Renal cortical epithelial cell (primary cell): ENCODE measurements at regions not wholly inside any gene's neighbourhood (a gene's known extent, or its start where the extent isn't known, plus 50 kb on each side); places are given as distances from the start of the nearest gene placed in this dataset.
"Not testable (repeated sequence)": the region's sequence is repeated elsewhere in the genome, so short reads cannot be mapped to it uniquely, and the experiment has no call there.

Experiments used
- DNase-seq: peaks from one replicate; pipeline ENCODE4 v3.0.0-alpha.2; 2011; ENCODE audit warnings: low read depth

DNA sequence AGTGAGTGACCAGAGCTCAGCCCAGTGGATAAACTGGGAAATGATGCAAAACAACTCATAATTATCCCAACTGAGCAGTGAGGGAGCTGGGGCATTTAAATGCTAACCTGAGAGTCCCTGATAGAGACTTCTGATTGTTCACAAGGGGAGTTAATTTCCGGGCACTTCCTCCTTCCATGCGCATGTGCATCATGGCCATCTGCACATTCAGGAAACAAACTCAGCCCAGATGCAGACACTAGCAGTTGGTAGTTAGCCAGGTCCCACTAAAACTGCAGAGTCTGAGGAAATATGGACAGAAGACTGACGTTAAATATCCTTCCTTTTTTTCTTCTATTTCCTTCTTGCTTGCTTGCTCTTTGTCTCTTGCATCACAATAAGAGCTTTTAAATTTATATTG, 852.1 kb upstream of the LRRC4C start:
- DNase-seq = no peak

DNA sequence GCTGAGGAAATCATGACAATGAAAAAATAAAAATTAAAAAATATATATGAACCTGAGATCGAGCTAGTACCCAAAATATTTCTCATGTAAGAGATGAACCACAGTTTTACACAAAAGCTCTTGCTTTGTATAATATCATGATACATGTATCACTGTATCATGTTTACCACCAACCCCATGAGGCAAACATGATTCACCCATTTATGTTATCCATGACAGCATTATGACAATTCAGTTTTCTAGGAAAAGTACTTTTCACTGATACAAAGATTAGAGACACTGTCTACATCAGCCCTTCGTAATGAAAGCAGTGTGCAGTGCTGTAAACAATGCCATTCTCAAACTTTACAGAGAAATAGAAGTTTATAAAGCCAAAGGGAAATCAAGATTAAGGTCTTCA, 852.5 kb upstream of the LRRC4C start:
- DNase-seq = no peak

DNA sequence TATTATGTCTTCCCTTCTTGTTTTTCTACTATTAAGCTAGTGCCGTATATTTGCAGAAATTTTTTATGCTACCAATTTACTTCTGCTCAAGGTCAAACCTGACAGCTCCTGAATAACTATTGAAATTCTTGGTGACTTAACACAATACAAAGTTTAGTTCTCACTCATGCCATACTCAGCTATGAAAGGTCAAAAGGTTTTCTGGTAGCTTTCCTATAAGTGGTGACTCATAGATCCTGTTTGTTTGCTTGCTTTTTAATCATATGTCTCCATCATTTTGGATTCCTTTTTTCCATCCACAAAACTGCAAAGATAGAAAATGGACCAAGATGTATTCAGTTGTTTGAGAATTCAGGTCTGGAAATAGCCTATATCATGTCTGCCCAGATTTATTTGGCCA, 855.8 kb upstream of the LRRC4C start:
- DNase-seq = no peak

DNA sequence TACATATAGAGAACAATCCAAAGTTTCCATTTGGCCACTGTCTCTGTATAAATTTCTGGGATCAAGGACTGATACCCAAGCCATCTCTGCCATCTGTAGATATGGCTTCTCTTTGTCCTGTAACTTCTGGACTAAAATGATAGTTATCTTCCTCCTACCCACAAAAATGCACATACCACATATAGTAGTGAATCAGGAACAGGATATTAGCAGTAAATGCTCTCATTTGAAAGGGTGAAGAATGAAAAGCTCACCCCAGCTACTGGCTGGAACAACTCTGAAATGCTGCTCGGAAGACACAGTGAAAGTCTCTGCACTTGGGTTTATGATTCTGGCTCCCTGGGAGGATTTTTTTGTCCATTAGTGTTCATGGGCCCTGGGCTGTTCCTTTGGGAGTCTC, 856.4 kb upstream of the LRRC4C start:
- no peak for DNase-seq

DNA sequence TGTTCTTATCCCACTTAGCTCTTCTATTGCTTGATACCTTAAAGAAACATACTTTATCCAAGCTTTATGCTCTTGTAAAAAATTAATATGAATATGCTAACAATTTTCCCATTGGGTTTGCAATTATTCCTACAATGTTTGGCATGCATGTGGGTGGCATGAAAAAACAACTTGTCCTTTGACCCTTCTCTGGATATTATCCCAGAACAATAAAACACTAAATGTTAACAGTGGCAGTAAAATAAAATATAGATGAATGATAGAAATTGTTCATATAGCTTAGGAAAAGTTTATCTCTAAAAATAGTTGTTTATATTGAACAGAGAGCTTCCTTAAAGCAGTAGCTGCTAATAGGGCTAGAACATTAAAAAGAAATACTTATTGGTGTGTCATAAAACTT, 860.5 kb upstream of the LRRC4C start:
- no peak for DNase-seq

DNA sequence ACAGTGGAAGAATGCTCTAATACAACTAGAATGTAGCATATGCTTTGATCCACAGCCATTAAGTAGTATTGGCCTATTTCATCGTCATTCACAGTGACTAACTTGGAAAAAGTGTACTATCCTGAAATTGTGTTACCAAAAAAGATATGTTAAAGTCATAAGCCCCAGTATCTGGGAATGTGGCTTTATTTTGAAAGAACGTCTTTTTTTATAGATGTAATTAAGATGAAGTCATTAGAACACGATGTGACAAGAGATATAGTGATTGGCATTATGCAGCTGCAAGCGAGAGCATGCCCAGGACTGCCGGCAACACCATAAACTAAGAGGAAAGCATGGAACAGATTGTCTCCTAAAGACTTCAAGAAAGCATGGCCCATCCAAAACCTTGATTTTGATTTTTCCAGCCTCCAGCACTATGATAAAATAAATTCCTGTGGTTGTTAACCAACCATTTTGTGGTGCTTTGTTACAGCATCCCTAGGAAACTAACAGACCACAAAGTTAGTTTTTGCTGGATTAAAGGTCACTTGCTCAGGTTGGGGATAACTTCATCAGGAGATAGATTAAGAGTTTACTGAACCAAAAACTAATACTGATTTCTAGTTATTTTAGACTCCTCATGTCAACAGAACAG, 870.6 kb upstream of the LRRC4C start:
- no peak for DNase-seq

DNA sequence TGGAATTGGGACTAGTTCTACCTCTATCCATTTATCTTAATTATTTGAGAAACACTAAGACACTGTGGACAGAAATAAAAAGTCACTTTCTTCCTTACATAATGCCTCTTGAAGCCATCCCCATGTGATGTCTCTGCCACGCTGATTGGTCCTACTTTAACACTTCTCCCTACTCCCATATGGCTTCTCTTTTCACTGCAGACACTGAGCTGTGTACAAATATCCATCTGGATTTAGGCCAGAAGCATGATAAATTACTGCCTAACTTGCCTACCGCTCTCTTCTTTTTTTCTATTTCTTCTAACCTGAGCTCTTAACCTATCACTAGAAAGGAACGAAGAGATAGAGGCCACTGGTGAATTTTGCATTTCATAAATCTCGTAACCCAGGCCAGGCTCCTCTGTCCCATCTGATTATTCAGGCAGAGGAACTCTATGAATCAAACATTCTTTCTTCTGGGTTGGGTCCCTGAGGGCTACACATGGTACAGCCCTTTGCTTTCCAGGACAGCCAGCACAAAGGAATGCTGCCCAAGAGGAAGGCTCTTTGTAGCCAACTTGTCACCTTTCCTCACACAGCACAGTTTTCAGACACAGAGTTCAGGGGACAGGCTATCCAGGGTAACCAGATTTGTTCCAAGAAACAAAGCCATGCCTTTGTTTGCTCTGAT, 878.5 kb upstream of the LRRC4C start:
- DNase-seq = no peak

DNA sequence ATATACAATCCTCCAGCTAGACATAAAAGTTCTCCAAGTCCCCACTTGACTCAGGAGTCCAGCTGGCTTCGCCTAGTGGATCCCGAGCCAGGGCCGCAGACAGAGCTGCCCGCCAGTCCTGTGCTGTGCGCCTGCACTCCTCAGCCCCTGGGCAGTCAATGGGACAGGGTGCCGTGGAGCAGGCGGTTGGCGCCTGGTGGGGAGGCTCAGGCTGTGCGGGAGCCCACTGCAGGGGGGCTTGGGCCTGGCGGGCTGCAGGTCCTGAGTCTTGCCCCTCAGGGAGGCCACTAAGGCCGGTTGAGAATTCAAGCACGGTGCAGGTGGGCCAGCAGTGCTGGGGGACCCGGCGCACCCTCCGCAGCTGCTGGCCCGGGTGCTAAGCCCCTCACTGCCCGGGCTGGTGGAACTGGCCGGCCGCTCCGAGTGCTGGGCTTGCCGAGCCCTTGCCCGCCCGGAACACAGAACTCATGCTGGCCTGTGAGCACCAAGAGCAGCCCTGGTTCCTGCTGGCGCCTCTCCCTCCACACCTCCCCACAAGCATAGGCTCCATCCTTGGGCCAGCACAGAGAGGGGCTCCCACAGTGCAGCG, 884.8 kb upstream of the LRRC4C start:
- DNase-seq = no peak

DNA sequence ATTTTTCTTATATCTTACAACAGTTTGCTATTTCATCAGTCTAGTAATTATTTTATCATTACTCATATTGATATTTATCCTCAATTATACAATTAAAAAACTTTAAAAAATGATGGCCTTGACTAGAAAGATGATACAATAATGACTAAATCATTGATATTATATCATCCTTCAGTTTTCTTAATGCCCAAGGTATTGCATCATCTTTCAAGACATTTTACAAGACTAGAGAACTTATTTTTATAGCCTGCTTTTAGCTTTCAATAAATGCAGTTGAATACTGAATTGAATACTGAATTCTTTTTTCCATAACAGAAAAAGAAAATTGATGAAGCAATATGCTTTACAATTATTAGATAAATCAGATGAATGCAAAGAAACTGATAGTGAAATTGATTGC, 886.5 kb upstream of the LRRC4C start:
- DNase-seq = no peak

DNA sequence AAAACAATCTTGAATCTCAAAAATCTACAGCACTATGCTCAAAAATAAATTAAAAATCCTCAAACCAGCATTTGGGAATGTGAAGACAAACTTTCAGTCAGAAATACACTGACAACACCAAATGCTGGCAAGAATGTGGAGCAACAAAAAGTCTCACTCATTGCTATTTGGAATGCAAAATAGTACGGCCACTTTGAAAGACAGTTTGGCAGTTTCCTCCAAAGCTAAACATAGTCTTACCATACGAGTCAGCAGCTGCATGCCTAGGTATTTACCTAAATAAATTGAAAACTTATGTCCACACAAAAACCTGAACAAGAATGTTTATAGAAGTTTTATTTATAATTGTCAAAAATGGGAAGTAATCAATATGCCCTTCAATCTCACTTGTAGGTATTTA, 904.2 kb upstream of the LRRC4C start:
- no peak for DNase-seq

DNA sequence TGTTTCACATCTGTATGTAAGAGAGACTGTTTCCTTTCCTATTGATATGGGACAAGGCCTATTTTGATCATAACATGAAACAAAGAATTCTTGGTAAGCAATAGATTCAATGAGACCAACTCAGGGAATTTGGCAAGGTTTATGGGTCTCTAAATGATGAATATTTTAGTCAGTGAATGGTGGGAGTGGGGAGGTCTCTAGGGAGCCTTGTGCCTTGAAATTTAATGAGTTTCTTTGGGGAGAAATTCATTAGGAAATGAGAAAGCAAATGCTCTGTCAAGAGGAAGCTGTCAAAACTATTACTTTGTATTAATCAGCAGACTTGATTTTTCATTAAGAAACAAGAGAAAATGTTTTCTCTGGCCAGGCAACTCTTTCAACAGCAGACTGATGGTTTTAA, 921.7 kb upstream of the API5 start:
- no peak for DNase-seq

DNA sequence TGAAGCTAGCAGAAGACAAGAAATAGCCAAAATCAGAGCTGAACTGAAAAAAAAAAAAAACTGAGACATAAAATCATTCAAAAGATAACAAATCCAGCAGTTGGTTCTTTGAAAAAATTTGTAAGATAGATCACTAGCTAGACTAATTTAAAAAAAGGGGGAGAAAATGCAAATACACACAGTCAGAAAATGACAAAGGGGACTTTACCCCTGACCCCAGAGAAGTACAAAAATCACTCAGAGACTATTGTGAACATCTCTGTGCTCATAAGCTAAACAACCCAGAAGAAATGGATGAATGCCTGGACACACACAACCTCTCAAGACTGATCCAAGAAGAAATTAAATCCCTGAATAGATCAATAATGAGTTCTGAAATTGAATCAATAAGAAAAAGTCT, 914.3 kb upstream of the API5 start:
- no peak for DNase-seq

DNA sequence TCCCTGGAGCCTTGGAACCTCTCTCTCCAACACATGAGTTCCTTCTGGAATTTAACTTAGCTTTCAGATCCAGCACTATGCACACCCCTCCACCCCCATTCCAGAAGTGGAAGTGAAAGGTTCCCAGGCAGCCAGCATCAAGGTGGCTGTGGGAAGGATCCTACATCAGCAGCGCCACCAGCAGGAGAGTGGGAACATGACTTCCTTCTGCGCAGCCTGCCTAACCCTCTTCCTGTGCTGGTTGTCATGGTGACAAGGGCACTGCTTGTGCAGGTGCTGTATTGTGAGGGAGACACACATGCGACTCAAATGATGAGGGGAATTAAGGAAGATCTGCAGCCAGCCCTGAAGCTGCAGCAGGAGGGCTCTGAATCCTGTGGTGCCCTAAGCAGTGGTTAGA, 904.5 kb upstream of the API5 start:
- no peak for DNase-seq

DNA sequence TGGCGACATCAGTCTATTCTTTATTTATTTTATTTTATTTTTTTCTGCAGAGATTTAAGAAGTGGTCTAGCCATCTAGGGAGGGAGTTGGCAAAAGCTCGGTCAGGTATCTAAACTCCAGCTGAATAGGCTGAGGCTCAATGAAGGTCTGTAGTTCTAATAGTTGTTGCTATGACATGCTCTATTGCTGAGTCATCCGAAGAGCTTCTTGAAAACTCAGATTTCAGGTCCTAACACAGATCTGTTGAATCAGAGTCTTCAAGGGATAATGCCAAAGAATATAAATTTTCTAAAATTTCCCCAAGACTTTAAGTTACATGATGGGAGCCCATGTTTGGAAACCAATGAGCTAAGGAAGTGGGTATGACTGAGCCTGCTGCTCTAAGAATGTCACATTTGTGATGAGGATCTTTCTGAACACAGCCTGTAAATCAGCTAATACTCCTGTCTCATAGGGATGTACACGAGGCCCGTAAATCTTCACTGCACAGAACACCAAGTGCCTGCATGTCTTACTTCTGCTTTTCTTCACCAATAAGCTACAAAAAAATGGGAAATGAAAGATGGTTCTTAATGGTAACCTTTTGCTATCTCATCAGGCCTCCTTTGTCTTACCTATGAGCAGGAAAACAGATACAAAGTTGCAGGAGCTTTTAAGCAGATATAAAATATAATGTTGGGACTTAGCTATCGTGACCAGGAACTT, 901.4 kb upstream of the API5 start:
- DNase-seq = no peak

DNA sequence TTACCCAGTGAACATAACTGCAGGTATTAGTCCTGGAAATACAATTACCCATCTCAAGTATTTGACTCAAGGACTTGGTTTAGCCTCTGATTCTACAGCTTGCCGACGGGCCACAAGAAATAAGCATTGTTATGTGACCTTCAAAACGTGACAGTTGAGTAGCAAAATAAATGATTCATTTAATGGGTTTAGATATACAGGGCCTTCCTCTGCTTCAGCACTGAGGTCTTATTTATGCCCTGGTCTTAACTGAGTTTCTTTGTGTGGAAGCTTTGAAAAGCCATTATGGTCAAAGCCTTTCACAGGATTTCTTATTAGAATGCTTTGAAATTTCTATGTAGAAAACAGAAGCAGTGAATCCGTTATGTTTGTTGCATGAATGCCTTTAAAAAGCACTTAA, 899.2 kb upstream of the API5 start:
- DNase-seq = no peak

DNA sequence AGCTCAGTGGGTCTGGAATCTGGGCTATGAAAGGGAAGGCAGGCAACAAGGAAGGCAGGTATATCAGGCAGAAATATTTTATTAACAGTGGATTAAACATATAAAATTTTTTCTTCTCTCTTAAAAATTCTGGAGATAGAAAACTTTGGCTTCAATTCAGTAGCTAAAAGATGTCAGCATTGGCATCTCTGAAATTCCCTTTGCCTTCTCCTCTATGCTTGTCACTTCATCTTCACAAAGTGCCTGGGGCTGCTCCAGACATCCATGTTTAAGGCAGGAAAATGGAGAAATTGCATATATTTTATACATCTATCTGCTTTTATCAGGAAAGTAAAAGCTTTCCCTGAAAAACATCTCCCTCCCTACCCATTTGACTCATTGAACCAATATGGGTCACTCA, 894.1 kb upstream of the API5 start:
- DNase-seq = no peak

DNA sequence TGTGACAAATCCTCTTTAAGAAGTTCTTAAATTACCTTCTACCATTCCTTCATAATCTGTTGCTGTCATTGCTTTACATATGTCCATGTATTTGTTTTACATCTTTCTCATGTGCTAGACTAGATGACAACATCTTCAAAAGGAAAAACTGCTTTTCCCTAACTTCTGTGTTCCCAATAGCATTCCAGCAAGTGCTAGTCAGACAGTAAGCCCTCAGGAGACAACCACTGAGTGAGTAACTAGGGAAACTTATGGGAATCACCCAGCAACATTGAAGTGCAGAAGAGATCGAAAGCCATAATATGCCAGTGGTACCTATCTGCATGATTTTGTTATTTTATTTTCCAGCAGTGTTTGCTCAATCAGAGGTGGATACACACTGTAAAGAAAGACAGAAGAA, 889.7 kb upstream of the API5 start:
- DNase-seq = no peak

DNA sequence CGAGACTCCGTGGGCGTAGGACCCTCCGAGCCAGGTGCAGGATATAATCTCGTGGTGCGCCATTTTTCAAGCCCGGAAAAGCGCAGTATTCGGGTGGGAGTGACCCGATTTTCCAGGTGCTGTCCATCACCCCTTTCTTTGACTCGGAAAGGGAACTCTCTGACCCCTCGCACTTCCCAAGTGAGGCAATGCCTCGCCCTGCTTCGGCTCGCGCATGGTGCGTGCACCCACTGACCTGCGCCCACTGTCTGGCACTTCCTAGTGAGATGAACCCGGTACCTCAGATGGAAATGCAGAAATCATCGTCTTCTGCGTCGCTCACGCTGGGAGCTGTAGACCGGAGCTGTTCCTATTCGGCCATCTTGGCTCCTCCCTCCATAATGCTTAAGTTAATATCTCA, 876.9 kb upstream of the API5 start:
- DNase-seq = not testable (repeated sequence)

DNA sequence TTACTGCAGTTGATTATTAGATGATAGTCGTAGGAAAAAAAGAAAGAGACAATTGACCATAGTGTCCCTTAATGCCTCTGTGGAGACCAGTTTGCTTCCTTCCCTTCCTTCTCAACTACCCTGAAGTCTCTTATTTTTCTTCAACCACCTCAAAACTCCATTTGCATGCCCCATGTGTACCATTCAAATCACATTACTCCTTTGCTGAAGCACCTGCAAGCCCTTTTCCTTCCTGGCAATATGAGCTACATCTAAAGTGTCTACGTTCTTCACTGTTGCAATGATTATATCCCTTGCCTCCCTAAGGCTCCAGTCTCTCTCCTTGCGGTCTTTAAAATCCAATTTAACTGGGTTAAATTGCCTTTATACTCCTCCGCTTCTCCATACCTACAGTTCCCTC, 867.4 kb upstream of the API5 start:
- DNase-seq = no peak

DNA sequence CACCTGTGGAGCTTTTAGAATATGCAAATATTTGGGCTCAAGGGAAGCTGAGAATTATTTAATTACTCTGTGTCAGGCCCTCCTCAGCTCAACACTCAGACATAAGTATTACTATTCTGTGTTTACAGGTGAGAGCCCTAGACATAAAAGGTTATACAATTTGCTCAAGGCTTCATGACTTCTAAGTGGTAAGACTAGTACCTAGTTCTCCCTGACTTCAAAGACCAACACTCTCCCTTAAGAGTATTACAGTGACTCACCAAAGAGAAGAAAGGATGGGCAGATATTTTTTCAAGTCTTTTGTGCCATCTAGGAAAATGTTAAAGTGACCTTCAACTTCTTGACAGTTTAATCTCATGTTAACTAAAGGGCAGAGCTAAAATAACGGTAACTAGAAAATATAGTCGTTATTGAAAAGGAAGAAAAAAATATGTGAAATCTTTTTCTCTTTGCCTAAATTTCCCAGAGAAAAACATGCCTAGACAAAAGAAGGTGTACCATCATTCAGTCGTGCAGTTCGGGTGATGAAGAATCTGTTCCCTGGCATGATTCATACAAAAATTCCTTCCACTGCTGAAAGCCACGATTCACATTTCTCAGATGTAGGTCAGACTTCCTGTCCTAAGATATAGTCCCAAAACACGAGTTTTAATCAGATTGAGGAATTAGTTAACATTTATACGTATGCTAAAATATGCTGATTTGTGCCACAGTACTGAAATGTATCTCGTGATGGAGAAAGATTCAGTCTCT, 849.1 kb upstream of the API5 start:
- no peak for DNase-seq

DNA sequence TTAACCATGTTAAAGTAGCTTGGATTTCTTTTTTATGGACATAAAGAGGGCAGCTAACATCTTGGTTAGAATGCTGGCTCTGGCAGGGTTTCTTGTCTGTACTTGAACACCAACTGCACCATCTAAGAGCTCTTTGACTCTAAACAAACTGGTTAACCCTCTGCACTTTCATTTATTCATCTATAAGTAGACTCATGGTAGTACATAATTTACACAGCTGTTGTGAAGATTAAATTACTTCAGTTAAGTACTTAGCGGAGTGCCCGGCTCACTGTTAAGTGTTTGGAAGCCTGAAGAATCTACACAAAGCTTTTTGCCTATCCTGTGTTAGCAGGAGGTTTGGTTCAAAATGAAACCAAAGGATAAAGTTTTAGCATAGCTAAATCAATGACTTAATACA, 846.2 kb upstream of the API5 start:
- DNase-seq = no peak

DNA sequence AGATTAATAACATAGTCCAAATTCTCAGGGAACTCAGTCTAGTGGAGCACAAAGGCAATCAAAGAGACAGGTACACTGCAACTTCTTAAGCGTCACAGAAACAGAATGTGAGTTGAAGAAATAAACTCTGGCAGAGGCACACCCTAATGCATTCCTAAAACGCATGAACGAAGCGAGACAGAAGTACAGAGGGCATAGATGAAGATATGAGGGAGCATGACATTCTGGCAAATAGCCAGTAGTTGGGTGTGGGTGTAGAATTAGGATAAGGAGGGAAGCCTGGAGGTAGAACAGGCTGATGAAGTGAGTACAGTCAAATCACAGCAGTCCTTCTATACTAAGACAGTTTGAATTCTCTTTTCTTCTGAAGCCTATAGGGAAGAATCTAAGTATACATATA, 838.7 kb upstream of the API5 start:
- DNase-seq = no peak
